ENCODE measurements at regions not wholly inside any gene's neighbourhood (a gene's known extent, or its start where the extent isn't known, plus 50 kb on each side); places are given as distances from the start of the nearest gene placed in this dataset.

GRCh38 chr5:124901081-124901480 is 154.6 kb upstream of the ZNF608 start (continued):
- TF ChIP-seq BCL3 (IDR thresholded peaks at IDR 0.05; ENCODE audit: borderline replicate concordance, insufficient read depth, low read depth, low read length, poor library complexity, severe bottlenecking), result no peak
- no peak for TF ChIP-seq EZH2 (IDR thresholded peaks at IDR 0.05; ENCODE audit: borderline replicate concordance, control insufficient read depth, low read depth, low read length)
- no peak for TF ChIP-seq JUND (IDR thresholded peaks at IDR 0.05; ENCODE audit: low read depth, low read length)
- TF ChIP-seq KDM1A (IDR thresholded peaks at IDR 0.05; ENCODE audit: borderline replicate concordance), result no peak
- no peak for TF ChIP-seq NFYA (IDR thresholded peaks at IDR 0.05; ENCODE audit: borderline replicate concordance, low read depth, low read length)

- intact Hi-C loops (cut with micrococcal nuclease; ENCODE audit: unreplicated experiment), result loop anchor here (2.0 to 10.0 kb wide), 3 partner anchors 153 to 447 kb away; no protein-coding TSS in a partner anchor
- H2AFZ ChIP-seq (ENCODE audit: control insufficient read depth, low read depth, low read length), result peak overlapping the region; percentile 47
- 2% methylated on average over 5 of the region's 5 CpGs for WGBS (ENCODE audit: insufficient coverage, insufficient replicate concordance, low lambda C conversion rate, missing lambda C conversion rate)
- peak; percentile 86 for TF ChIP-seq DPF2 (IDR thresholded peaks at IDR 0.05)
- 0 out of 3 replicates have a peak, but pooled peaks of 1 of the 2 experiments have one; percentile 6 for TF ChIP-seq EGR1 (IDR thresholded peaks at IDR 0.05; ENCODE audit: borderline replicate concordance in 1 of 2, low read depth in 2 of 2, low read length in 2 of 2)
- peak; percentile 83 for TF ChIP-seq NBN (IDR thresholded peaks at IDR 0.05)
- TF ChIP-seq STAT1 (conservative IDR thresholded peaks at IDR 0.05), result no peak
- TF ChIP-seq RAD51 (IDR thresholded peaks at IDR 0.05), result no peak; the same call in 1 of the 2 replicates
- TF ChIP-seq CBX5 (IDR thresholded peaks at IDR 0.05; ENCODE audit: low read depth), result peak; percentile 91; the same call in 1 of the 2 replicates
- TF ChIP-seq SREBF2 (IDR thresholded peaks at IDR 0.05; ENCODE audit: low read length), result no peak
- TF ChIP-seq EP300 (IDR thresholded peaks at IDR 0.05; ENCODE audit: borderline replicate concordance in 1 of 2, control insufficient read depth in 1 of 2, low read depth in 2 of 2, low read length in 2 of 2), result peak; percentile 77 to 90; a peak in 3 of 4 replicates
- peak; percentile 55; the same call in 1 of the 2 replicates for TF ChIP-seq ESRRA (IDR thresholded peaks at IDR 0.05; ENCODE audit: low read length)
- no peak; the same call in 1 of the 2 replicates for TF ChIP-seq ZNF217 (IDR thresholded peaks at IDR 0.05)
- TF ChIP-seq FOXM1 (IDR thresholded peaks at IDR 0.05; ENCODE audit: low read depth, low read length), result peak; percentile 85; the same call in 1 of the 2 replicates
- peak; percentile 89 for TF ChIP-seq SPI1 (IDR thresholded peaks at IDR 0.05; ENCODE audit: borderline replicate concordance, insufficient read depth, low read depth, low read length)
- TF ChIP-seq CBX3 (IDR thresholded peaks at IDR 0.05; ENCODE audit: borderline replicate concordance, low read depth), result no peak
- TF ChIP-seq TCF3 (IDR thresholded peaks at IDR 0.05; ENCODE audit: borderline replicate concordance, insufficient read depth, low read depth, low read length), result peak; percentile 34; the same call in 1 of the 2 replicates
- TF ChIP-seq NR2F1 (conservative IDR thresholded peaks at IDR 0.05), result peak; percentile 95
- TF ChIP-seq GABPA (IDR thresholded peaks at IDR 0.05; ENCODE audit: low read depth), result peak; percentile 46; the same call in 1 of the 2 replicates
- TF ChIP-seq CREB1 (IDR thresholded peaks at IDR 0.05; ENCODE audit: low read depth), result peak; percentile 27; the same call in 1 of the 2 replicates
Measured at GRCh38 chr5:124902097-124902821, 155.8 kb upstream of the ZNF608 start.

More at GRCh38 chr5:124902097-124902821, 155.8 kb upstream of the ZNF608 start:
- no peaks in the 10 kb centered on the region for H3K27me3 ChIP-seq (replicated peaks in 1 of 2; ENCODE audit: control insufficient read depth in 2 of 2, insufficient read depth in 2 of 2, low read length in 1 of 2)
- ChIA-PET RAD21 (ENCODE audit: unreplicated experiment) (interaction anchor here (0.6 to 3.7 kb wide), 20 partner anchors 10 to 295 kb away, joined by 3 to 55 read pairs (median 5); partner anchors contain the start of gene ZNF608), POLR2A (interaction anchor here (1.6 to 3.9 kb wide), 2 partner anchors 19 to 154 kb away, joined by 7 to 23 read pairs; no protein-coding TSS in a partner anchor), CTCF (interaction anchor here (0.9 to 2.4 kb wide), 7 partner anchors 16 to 154 kb away, joined by 3 to 18 read pairs (median 5); no protein-coding TSS in a partner anchor), SMC1A (ENCODE audit: uncharacterized antibody, unreplicated experiment) (interaction anchor here (0.7 to 4.2 kb wide), 27 partner anchors 8 to 253 kb away, joined by 3 to 78 read pairs (median 4); no protein-coding TSS in a partner anchor)
- no peaks in the 10 kb centered on the region for H3K36me3 ChIP-seq (ENCODE audit: control insufficient read depth in 2 of 2, insufficient read depth in 2 of 2, low read length in 1 of 2)
- 0 out of 2 replicates have a peak overlapping the region, but pooled peaks have one; percentile 15 for H3K4me3 ChIP-seq
- peaks cover 17% of the 10 kb centered on the region for H3K4me1 ChIP-seq (ENCODE audit: control insufficient read depth, insufficient read depth, low read length)
- ATAC-seq, result peak; percentile 99
- H3K9me3 ChIP-seq (replicated peaks; ENCODE audit: control insufficient read depth, insufficient read depth, low read length), result no peaks in the 10 kb centered on the region
- peak overlapping the region; percentile 56 for H3K4me2 ChIP-seq (ENCODE audit: control insufficient read depth, insufficient read depth)
- peak; percentile 92 for DNase-seq (ENCODE audit: low read depth, low spot score)
- H4K20me1 ChIP-seq (ENCODE audit: control insufficient read depth, insufficient read depth), result no peaks in the 10 kb centered on the region
- peak; percentile 96 for FAIRE-seq
- H3K27ac ChIP-seq (ENCODE audit: control insufficient read depth, insufficient read depth), result peak overlapping the region; percentile 59
- peak overlapping the region; percentile 21; the same call in 1 of the 2 replicates for H3K9ac ChIP-seq (ENCODE audit: control insufficient read depth, insufficient read depth, low read length)
- in situ Hi-C loops (cut with MboI), result no loop called here
- no TSS peak for BruUV-seq (replicated peaks)
- H3K79me2 ChIP-seq (ENCODE audit: control insufficient read depth, insufficient read depth, low read length), result no peaks in the 10 kb centered on the region

All from GM12878 (cell line).